ENCODE measurements at regions not wholly inside any gene's neighbourhood (a gene's known extent, or its start where the extent isn't known, plus 50 kb on each side); places are given as distances from the start of the nearest gene placed in this dataset.

DNA sequence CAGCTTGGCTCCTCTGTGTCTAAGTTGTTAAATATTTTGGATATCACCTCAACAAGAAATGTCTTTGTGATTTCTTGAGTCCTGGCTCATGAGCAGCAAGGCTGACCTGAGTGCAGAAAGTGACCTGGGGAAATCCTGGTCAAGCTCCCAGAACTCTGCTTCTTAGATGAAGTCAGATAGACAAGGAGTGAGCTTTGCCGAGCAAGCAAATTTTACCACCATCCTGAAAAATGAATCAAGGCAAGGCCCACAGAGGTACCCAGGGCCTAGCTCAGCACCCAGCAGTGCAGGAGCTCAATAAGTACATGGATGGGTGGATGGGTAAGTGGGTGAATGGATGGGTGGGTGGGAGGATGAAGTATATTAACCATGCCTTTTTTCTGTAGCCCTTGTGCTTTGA, 291.8 kb downstream of the UACA start:
- TF ChIP-seq, protein P1, sequence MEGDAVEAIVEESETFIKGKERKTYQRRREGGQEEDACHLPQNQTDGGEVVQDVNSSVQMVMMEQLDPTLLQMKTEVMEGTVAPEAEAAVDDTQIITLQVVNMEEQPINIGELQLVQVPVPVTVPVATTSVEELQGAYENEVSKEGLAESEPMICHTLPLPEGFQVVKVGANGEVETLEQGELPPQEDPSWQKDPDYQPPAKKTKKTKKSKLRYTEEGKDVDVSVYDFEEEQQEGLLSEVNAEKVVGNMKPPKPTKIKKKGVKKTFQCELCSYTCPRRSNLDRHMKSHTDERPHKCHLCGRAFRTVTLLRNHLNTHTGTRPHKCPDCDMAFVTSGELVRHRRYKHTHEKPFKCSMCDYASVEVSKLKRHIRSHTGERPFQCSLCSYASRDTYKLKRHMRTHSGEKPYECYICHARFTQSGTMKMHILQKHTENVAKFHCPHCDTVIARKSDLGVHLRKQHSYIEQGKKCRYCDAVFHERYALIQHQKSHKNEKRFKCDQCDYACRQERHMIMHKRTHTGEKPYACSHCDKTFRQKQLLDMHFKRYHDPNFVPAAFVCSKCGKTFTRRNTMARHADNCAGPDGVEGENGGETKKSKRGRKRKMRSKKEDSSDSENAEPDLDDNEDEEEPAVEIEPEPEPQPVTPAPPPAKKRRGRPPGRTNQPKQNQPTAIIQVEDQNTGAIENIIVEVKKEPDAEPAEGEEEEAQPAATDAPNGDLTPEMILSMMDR (IDR thresholded peaks at IDR 0.05 in 2 of 3, conservative IDR thresholded peaks at IDR 0.05 in 1 of 3; ENCODE audit: borderline replicate concordance in 1 of 3, insufficient read depth in 1 of 3, low read depth in 2 of 3, low read length in 2 of 3), result no peak
- TF ChIP-seq, protein P2, sequence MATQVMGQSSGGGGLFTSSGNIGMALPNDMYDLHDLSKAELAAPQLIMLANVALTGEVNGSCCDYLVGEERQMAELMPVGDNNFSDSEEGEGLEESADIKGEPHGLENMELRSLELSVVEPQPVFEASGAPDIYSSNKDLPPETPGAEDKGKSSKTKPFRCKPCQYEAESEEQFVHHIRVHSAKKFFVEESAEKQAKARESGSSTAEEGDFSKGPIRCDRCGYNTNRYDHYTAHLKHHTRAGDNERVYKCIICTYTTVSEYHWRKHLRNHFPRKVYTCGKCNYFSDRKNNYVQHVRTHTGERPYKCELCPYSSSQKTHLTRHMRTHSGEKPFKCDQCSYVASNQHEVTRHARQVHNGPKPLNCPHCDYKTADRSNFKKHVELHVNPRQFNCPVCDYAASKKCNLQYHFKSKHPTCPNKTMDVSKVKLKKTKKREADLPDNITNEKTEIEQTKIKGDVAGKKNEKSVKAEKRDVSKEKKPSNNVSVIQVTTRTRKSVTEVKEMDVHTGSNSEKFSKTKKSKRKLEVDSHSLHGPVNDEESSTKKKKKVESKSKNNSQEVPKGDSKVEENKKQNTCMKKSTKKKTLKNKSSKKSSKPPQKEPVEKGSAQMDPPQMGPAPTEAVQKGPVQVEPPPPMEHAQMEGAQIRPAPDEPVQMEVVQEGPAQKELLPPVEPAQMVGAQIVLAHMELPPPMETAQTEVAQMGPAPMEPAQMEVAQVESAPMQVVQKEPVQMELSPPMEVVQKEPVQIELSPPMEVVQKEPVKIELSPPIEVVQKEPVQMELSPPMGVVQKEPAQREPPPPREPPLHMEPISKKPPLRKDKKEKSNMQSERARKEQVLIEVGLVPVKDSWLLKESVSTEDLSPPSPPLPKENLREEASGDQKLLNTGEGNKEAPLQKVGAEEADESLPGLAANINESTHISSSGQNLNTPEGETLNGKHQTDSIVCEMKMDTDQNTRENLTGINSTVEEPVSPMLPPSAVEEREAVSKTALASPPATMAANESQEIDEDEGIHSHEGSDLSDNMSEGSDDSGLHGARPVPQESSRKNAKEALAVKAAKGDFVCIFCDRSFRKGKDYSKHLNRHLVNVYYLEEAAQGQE (IDR thresholded peaks at IDR 0.05; ENCODE audit: low read depth), result no peak
- TF ChIP-seq ZFX (IDR thresholded peaks at IDR 0.05), result no peak
